Motor neuron (in vitro differentiated cells): ENCODE measurements at regions not wholly inside any gene's neighbourhood (a gene's known extent, or its start where the extent isn't known, plus 50 kb on each side); places are given as distances from the start of the nearest gene placed in this dataset.
"Not testable (repeated sequence)": the region's sequence is repeated elsewhere in the genome, so short reads cannot be mapped to it uniquely, and the experiment has no call there.

ENCODE experiments used
- ATAC-seq, 8 experiments: fragments of 200-7000 bp; cut with Tn5 transposase; replicated peaks in 6 of 8; 2 replicates each; pipeline ENCODE4 v1.8.0; 2021; ENCODE audit warnings: mild to moderate bottlenecking in 8 of 8, moderate library complexity in 8 of 8
- H3K27ac ChIP-seq, 2 donors: fragments of 250-450 bp; sonication (Bioruptor Pico); 2 replicates each; pipeline ENCODE4 v1.9.0; 2021; ENCODE audit warnings: antibody characterized with exemption in 2 of 2, mild to moderate bottlenecking in 2 of 2, moderate library complexity in 1 of 2
- H3K4me1 ChIP-seq, 2 donors: fragments of 250-450 bp; sonication (Bioruptor Pico); replicated peaks in 1 of 2; 2 replicates each; pipeline ENCODE4 v1.6.1; 2021; ENCODE audit warnings: antibody characterized with exemption in 2 of 2, mild to moderate bottlenecking in 2 of 2, moderate library complexity in 1 of 2
- H3K4me3 ChIP-seq, 5 donors: fragments of 250-450 bp; sonication (Bioruptor Pico); 2 replicates each; pipeline ENCODE4 v1.9.0; 2021; ENCODE audit warnings: antibody characterized with exemption in 5 of 5, mild to moderate bottlenecking in 5 of 5, moderate library complexity in 4 of 5
- WGBS, 10 experiments: fragments of 450-650 bp; shearing (Covaris generic); methylation state at CpG; one replicate each; pipeline ENCODE4 v1.0.0; 2022; 5-methylcytosine and 5-hydroxymethylcytosine counted together
- in situ Hi-C, 9 experiments: fragments of 400-800 bp; cut with MboI; loops; one replicate each; pipeline ENCODE4 v1.15.0; 2021; ENCODE audit warnings: low sequenced_read_pairs in 9 of 9, low pct_unique_long_range_greater_than_20kb in 2 of 9; ENCODE audit not compliant: unreplicated experiment in 9 of 9

- no peak for ATAC-seq
- Histone ChIP-seq H3K27ac (no peak overlapping the region), H3K4me1 (no peaks in the 10 kb centered on the region), H3K4me3 (no peak overlapping the region)
- in situ Hi-C loops: no loop called here
- 63 to 100% (median 85%) methylated on average over 1 to 2 of the region's 2 CpGs; no CpG with 5 or more reads in 2 of the 10 experiments for WGBS, 10 experiments
Measured at GRCh38 chr12:102314821-102315220, 117.2 kb upstream of the PMCH start.

- ATAC-seq, H3K4me3 ChIP-seq, H3K27ac ChIP-seq, in situ Hi-C loops, H3K4me1 ChIP-seq: not testable (repeated sequence)
- 63 to 100% (median 80%) methylated on average over 1 to 19 of the region's 33 CpGs for WGBS, 10 experiments
Measured at GRCh38 chr12:102313116-102313971, 115.7 kb upstream of the PMCH start.

- WGBS, 10 experiments: 33 to 100% (median 77%) methylated on average over 1 to 2 of the region's 2 CpGs; no CpG with 5 or more reads in 4 of the 10 experiments
- no peak overlapping the region for H3K4me3 ChIP-seq
- no peak overlapping the region for H3K27ac ChIP-seq
- in situ Hi-C loops: no loop called here
- H3K4me1 ChIP-seq: no peaks in the 10 kb centered on the region
- no peak for ATAC-seq
Measured at GRCh38 chr12:102305486-102305885, 107.9 kb upstream of the PMCH start.

GRCh38 chr12:102304667-102305066 lies 107.0 kb upstream of the PMCH start:
- WGBS, 10 experiments: 22 to 92% (median 71%) methylated on average over 2 to 5 of the region's 5 CpGs; no CpG with 5 or more reads in 1 of the 10 experiments
- ATAC-seq, in situ Hi-C loops, H3K27ac ChIP-seq, H3K4me3 ChIP-seq, H3K4me1 ChIP-seq: not testable (repeated sequence)

GRCh38 chr12:102302553-102302952 lies 104.9 kb upstream of the PMCH start:
- no peak for ATAC-seq
- in situ Hi-C loops: no loop called here
- Histone ChIP-seq H3K4me3 (no peak overlapping the region), H3K27ac (no peak overlapping the region), H3K4me1 (no peaks in the 10 kb centered on the region)

- no peak for ATAC-seq
- Histone ChIP-seq H3K27ac (no peak overlapping the region), H3K4me1 (no peaks in the 10 kb centered on the region), H3K4me3 (no peak overlapping the region)
- in situ Hi-C loops: no loop called here
Measured at GRCh38 chr12:102301547-102301946, 103.9 kb upstream of the PMCH start.

- H3K27ac ChIP-seq: no peak overlapping the region
- in situ Hi-C loops: no loop called here
- ATAC-seq: peak in 3 of 8 experiments; percentile 93 to 97 (median 97)
- no peaks in the 10 kb centered on the region for H3K4me1 ChIP-seq
- no peak overlapping the region for H3K4me3 ChIP-seq
Measured at GRCh38 chr12:102300824-102301461, 103.3 kb upstream of the PMCH start.

GRCh38 chr12:102299731-102300130 lies 102.1 kb upstream of the PMCH start:
- ATAC-seq: no peak
- no peaks in the 10 kb centered on the region for H3K4me1 ChIP-seq
- 20 to 80% (median 75%) methylated on average over 1 of the region's 1 CpG; no CpG with 5 or more reads in 3 of the 10 experiments for WGBS, 10 experiments
- no peak overlapping the region for H3K4me3 ChIP-seq
- in situ Hi-C loops: loop anchor here in 1 of 9 experiments (25.0 kb wide), 1 partner anchor 188 kb away; the partner anchor contains the start of gene IGF1
- no peak overlapping the region for H3K27ac ChIP-seq

- Histone ChIP-seq H3K4me3 (no peak overlapping the region), H3K27ac (no peak overlapping the region), H3K4me1 (no peaks in the 10 kb centered on the region)
- 0 to 88% (median 69%) methylated on average over 1 to 3 of the region's 3 CpGs for WGBS, 10 experiments
- peak in 1 of 8 experiments; percentile 60 for ATAC-seq
- in situ Hi-C loops: loop anchor here in 1 of 9 experiments (25.0 kb wide), 1 partner anchor 189 kb away; the partner anchor contains the start of gene IGF1
Measured at GRCh38 chr12:102298022-102298421, 100.4 kb upstream of the PMCH start.

- 72 to 100% (median 93%) methylated on average over 1 to 2 of the region's 2 CpGs; no CpG with 5 or more reads in 1 of the 10 experiments for WGBS, 10 experiments
- in situ Hi-C loops: loop anchor here in 1 of 9 experiments (25.0 kb wide), 1 partner anchor 190 kb away; the partner anchor contains the start of gene IGF1
- no peak for ATAC-seq
- H3K27ac ChIP-seq: no peak overlapping the region
- H3K4me3 ChIP-seq: no peak overlapping the region
- H3K4me1 ChIP-seq: no peaks in the 10 kb centered on the region
Measured at GRCh38 chr12:102297412-102297811, 99.8 kb upstream of the PMCH start.

GRCh38 chr12:102294568-102294967 lies 96.9 kb upstream of the PMCH start:
- 92 to 100% (median 100%) methylated on average over 1 of the region's 1 CpG; no CpG with 5 or more reads in 3 of the 10 experiments for WGBS, 10 experiments
- Histone ChIP-seq H3K27ac (no peak overlapping the region), H3K4me3 (no peak overlapping the region), H3K4me1 (no peaks in the 10 kb centered on the region)
- no peak for ATAC-seq
- in situ Hi-C loops: loop anchor here in 1 of 9 experiments (25.0 kb wide), 1 partner anchor 193 kb away; the partner anchor contains the start of gene IGF1

- peak in 2 of 8 experiments; percentile 51 to 76 for ATAC-seq
- H3K4me1 ChIP-seq, H3K4me3 ChIP-seq, H3K27ac ChIP-seq: not testable (repeated sequence)
- 60 to 100% (median 81%) methylated on average over 1 to 6 of the region's 8 CpGs; no CpG with 5 or more reads in 3 of the 10 experiments for WGBS, 10 experiments
- in situ Hi-C loops: loop anchor here in 1 of 9 experiments (25.0 kb wide), 1 partner anchor 196 kb away; the partner anchor contains the start of gene IGF1
Measured at GRCh38 chr12:102291498-102292440, 94.1 kb upstream of the PMCH start.
